WTC11 (cell line): ENCODE measurements at regions not wholly inside any gene's neighbourhood (a gene's known extent, or its start where the extent isn't known, plus 50 kb on each side); places are given as distances from the start of the nearest gene placed in this dataset.

ENCODE experiments used
- CBFB ChIP-seq: sonication (generic); formaldehyde crosslinking; IDR thresholded peaks from 2 replicates; pipeline ENCODE4 v1.8.1; 2022; ENCODE audit warnings: mild to moderate bottlenecking, low read depth, missing genetic modification reagents
- ELF4 ChIP-seq: sonication (generic); formaldehyde crosslinking; IDR thresholded peaks from 2 replicates; pipeline ENCODE4 v1.8.1; 2022; ENCODE audit warnings: low read depth, mild to moderate bottlenecking, moderate library complexity, missing genetic modification reagents
- MAX ChIP-seq: sonication (generic); formaldehyde crosslinking; IDR thresholded peaks from 2 replicates; pipeline ENCODE4 v1.8.0; 2022; ENCODE audit warnings: mild to moderate bottlenecking, missing genetic modification reagents
- TCF7 ChIP-seq: sonication (generic); formaldehyde crosslinking; IDR thresholded peaks from 2 replicates; pipeline ENCODE4 v1.8.0; 2022; ENCODE audit warnings: mild to moderate bottlenecking, low read depth, missing genetic modification reagents, moderate library complexity
- ZNF232 ChIP-seq: sonication (generic); formaldehyde crosslinking; IDR thresholded peaks from 2 replicates; pipeline ENCODE4 v1.8.0; 2022; ENCODE audit warnings: mild to moderate bottlenecking, missing genetic modification reagents
- TF ChIP-seq, protein P1 (sequence below): fragments of 200-600 bp; IDR thresholded peaks from 2 replicates; pipeline ENCODE4 v1.8.0; 2022; ENCODE audit warnings: antibody characterized with exemption
- TF ChIP-seq, protein P2 (sequence below): sonication (generic); formaldehyde crosslinking; conservative IDR thresholded peaks from 2 replicates; pipeline ENCODE4 v1.8.1; 2022; ENCODE audit warnings: mild to moderate bottlenecking, missing genetic modification reagents
- TF ChIP-seq, protein P3 (sequence below): sonication (generic); formaldehyde crosslinking; IDR thresholded peaks from 2 replicates; pipeline ENCODE4 v1.8.1; 2023; ENCODE audit warnings: mild to moderate bottlenecking, missing genetic modification reagents, moderate library complexity

- TF ChIP-seq MAX: no peak
- TF ChIP-seq, protein P1, sequence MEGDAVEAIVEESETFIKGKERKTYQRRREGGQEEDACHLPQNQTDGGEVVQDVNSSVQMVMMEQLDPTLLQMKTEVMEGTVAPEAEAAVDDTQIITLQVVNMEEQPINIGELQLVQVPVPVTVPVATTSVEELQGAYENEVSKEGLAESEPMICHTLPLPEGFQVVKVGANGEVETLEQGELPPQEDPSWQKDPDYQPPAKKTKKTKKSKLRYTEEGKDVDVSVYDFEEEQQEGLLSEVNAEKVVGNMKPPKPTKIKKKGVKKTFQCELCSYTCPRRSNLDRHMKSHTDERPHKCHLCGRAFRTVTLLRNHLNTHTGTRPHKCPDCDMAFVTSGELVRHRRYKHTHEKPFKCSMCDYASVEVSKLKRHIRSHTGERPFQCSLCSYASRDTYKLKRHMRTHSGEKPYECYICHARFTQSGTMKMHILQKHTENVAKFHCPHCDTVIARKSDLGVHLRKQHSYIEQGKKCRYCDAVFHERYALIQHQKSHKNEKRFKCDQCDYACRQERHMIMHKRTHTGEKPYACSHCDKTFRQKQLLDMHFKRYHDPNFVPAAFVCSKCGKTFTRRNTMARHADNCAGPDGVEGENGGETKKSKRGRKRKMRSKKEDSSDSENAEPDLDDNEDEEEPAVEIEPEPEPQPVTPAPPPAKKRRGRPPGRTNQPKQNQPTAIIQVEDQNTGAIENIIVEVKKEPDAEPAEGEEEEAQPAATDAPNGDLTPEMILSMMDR: no peak
- TF ChIP-seq, protein P2, sequence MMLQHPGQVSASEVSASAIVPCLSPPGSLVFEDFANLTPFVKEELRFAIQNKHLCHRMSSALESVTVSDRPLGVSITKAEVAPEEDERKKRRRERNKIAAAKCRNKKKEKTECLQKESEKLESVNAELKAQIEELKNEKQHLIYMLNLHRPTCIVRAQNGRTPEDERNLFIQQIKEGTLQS (CRISPR knock-in tag): no peak
- TF ChIP-seq, protein P3, sequence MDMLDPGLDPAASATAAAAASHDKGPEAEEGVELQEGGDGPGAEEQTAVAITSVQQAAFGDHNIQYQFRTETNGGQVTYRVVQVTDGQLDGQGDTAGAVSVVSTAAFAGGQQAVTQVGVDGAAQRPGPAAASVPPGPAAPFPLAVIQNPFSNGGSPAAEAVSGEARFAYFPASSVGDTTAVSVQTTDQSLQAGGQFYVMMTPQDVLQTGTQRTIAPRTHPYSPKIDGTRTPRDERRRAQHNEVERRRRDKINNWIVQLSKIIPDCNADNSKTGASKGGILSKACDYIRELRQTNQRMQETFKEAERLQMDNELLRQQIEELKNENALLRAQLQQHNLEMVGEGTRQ (CRISPR knock-in tag): no peak
- no peak for TF ChIP-seq TCF7 (CRISPR knock-in tag)
- no peak for TF ChIP-seq ELF4 (CRISPR knock-in tag)
- TF ChIP-seq ZNF232 (CRISPR knock-in tag): no peak
- no peak for TF ChIP-seq CBFB (CRISPR knock-in tag)
These were observed 189.3 kb upstream of the LHX5 start for GRCh38 chr12:113660936-113661335.
